Adipocyte (in vitro differentiated cells): ENCODE measurements at regions not wholly inside any gene's neighbourhood (a gene's known extent, or its start where the extent isn't known, plus 50 kb on each side); places are given as distances from the start of the nearest gene placed in this dataset.
"Not testable (repeated sequence)": the region's sequence is repeated elsewhere in the genome, so short reads cannot be mapped to it uniquely, and the experiment has no call there.

Experiments used
- DNase-seq: peaks from one replicate; pipeline ENCODE4 v3.0.0-alpha.2; 2015; ENCODE audit warnings: low read depth
- H3K27me3 ChIP-seq: replicated peaks from 2 replicates; pipeline ENCODE4 v1.7.0; 2013; ENCODE audit warnings: mild to moderate bottlenecking, low read length, moderate library complexity; ENCODE audit not compliant: control insufficient read depth, insufficient read depth
- H3K36me3 ChIP-seq: 2 replicates; pipeline ENCODE4 v1.7.0; 2013; ENCODE audit warnings: low read length, mild to moderate bottlenecking, moderate library complexity; ENCODE audit not compliant: control insufficient read depth, insufficient read depth, severe bottlenecking
- H3K4me1 ChIP-seq: 2 replicates; pipeline ENCODE4 v1.7.0; 2013; ENCODE audit warnings: mild to moderate bottlenecking, low read length, moderate library complexity; ENCODE audit not compliant: control insufficient read depth, insufficient read depth
- H3K4me3 ChIP-seq: 2 replicates; pipeline ENCODE4 v1.7.0; 2013; ENCODE audit warnings: mild to moderate bottlenecking, low read length, moderate library complexity
- H3K9ac ChIP-seq: 2 replicates; pipeline ENCODE4 v1.7.0; 2013; ENCODE audit warnings: mild to moderate bottlenecking, low read length, moderate library complexity
- H3K9me3 ChIP-seq: 2 replicates; pipeline ENCODE4 v1.7.0; 2013; ENCODE audit warnings: mild to moderate bottlenecking, low read length, moderate library complexity; ENCODE audit not compliant: control insufficient read depth

GRCh38 chr5:88657906-88658775 is 224.8 kb downstream of the MEF2C start:
- Histone ChIP-seq H3K4me3 (no peak overlapping the region), H3K9me3 (no peaks in the 10 kb centered on the region), H3K36me3 (no peaks in the 10 kb centered on the region), H3K4me1 (peaks cover 5% of the 10 kb centered on the region), H3K9ac (no peak overlapping the region), H3K27me3 (peaks cover 31% of the 10 kb centered on the region)
- DNase-seq: no peak

GRCh38 chr5:88657136-88657535 is 225.8 kb downstream of the MEF2C start:
- Histone ChIP-seq H3K27me3 (peaks cover 21% of the 10 kb centered on the region), H3K4me3 (no peak overlapping the region), H3K9me3 (no peaks in the 10 kb centered on the region), H3K36me3 (no peaks in the 10 kb centered on the region), H3K9ac (no peak overlapping the region), H3K4me1 (peaks cover 5% of the 10 kb centered on the region)
- no peak for DNase-seq

GRCh38 chr5:88656221-88656950 is 226.6 kb downstream of the MEF2C start:
- Histone ChIP-seq H3K27me3 (peaks cover 14% of the 10 kb centered on the region), H3K4me1 (peaks cover 4% of the 10 kb centered on the region), H3K9me3 (no peaks in the 10 kb centered on the region), H3K4me3 (no peak overlapping the region), H3K9ac (no peak overlapping the region), H3K36me3 (no peaks in the 10 kb centered on the region)
- no peak for DNase-seq

GRCh38 chr5:88653471-88653870 is 229.5 kb downstream of the MEF2C start:
- no peak overlapping the region for H3K4me3 ChIP-seq
- no peaks in the 10 kb centered on the region for H3K36me3 ChIP-seq
- no peak for DNase-seq
- no peak overlapping the region for H3K9ac ChIP-seq
- H3K9me3 ChIP-seq: no peaks in the 10 kb centered on the region
- H3K4me1 ChIP-seq: no peaks in the 10 kb centered on the region
- H3K27me3 ChIP-seq: no peaks in the 10 kb centered on the region

- H3K4me3 ChIP-seq: no peak overlapping the region
- no peak for DNase-seq
- H3K9ac ChIP-seq: no peak overlapping the region
- H3K9me3 ChIP-seq: no peaks in the 10 kb centered on the region
- no peaks in the 10 kb centered on the region for H3K36me3 ChIP-seq
- H3K27me3 ChIP-seq: no peaks in the 10 kb centered on the region
- no peaks in the 10 kb centered on the region for H3K4me1 ChIP-seq
Measured at GRCh38 chr5:88647901-88648300, 235.1 kb downstream of the MEF2C start.

- Histone ChIP-seq H3K4me1 (no peaks in the 10 kb centered on the region), H3K4me3 (no peak overlapping the region), H3K9me3 (no peaks in the 10 kb centered on the region), H3K27me3 (no peaks in the 10 kb centered on the region), H3K9ac (no peak overlapping the region), H3K36me3 (no peaks in the 10 kb centered on the region)
- no peak for DNase-seq
Measured at GRCh38 chr5:88646866-88647265, 236.1 kb downstream of the MEF2C start.

GRCh38 chr5:88644676-88645075 is 238.3 kb downstream of the MEF2C start:
- H3K36me3 ChIP-seq: no peaks in the 10 kb centered on the region
- no peak overlapping the region for H3K4me3 ChIP-seq
- H3K4me1 ChIP-seq: no peaks in the 10 kb centered on the region
- DNase-seq: no peak
- no peaks in the 10 kb centered on the region for H3K27me3 ChIP-seq
- H3K9me3 ChIP-seq: no peaks in the 10 kb centered on the region
- H3K9ac ChIP-seq: no peak overlapping the region

GRCh38 chr5:88643315-88643714 is 239.7 kb downstream of the MEF2C start:
- Histone ChIP-seq H3K9ac (no peak overlapping the region), H3K4me1 (no peaks in the 10 kb centered on the region), H3K36me3 (no peaks in the 10 kb centered on the region), H3K27me3 (no peaks in the 10 kb centered on the region), H3K4me3 (no peak overlapping the region), H3K9me3 (no peaks in the 10 kb centered on the region)
- no peak for DNase-seq

GRCh38 chr5:88634014-88634413 is 249.0 kb downstream of the MEF2C start:
- Histone ChIP-seq H3K9me3 (no peaks in the 10 kb centered on the region), H3K27me3 (no peaks in the 10 kb centered on the region), H3K36me3 (no peaks in the 10 kb centered on the region), H3K4me1 (no peaks in the 10 kb centered on the region), H3K4me3 (no peak overlapping the region), H3K9ac (no peak overlapping the region)
- DNase-seq: no peak

- H3K27me3 ChIP-seq, DNase-seq: not testable (repeated sequence)
Measured at GRCh38 chr5:88622890-88623289, 260.1 kb downstream of the MEF2C start.

GRCh38 chr5:88615767-88616166 is 267.2 kb downstream of the MEF2C start:
- not testable (repeated sequence) for H3K9me3 ChIP-seq

More at GRCh38 chr5:88622890-88623289, 260.1 kb downstream of the MEF2C start:
- not testable (repeated sequence) for H3K4me1 ChIP-seq, H3K36me3 ChIP-seq, H3K9me3 ChIP-seq, H3K9ac ChIP-seq, H3K4me3 ChIP-seq

More at GRCh38 chr5:88615767-88616166, 267.2 kb downstream of the MEF2C start:
- not testable (repeated sequence) for H3K9ac ChIP-seq, H3K4me3 ChIP-seq, H3K27me3 ChIP-seq, DNase-seq, H3K4me1 ChIP-seq, H3K36me3 ChIP-seq
